ENCODE measurements at regions not wholly inside any gene's neighbourhood (a gene's known extent, or its start where the extent isn't known, plus 50 kb on each side); places are given as distances from the start of the nearest gene placed in this dataset.

DNA sequence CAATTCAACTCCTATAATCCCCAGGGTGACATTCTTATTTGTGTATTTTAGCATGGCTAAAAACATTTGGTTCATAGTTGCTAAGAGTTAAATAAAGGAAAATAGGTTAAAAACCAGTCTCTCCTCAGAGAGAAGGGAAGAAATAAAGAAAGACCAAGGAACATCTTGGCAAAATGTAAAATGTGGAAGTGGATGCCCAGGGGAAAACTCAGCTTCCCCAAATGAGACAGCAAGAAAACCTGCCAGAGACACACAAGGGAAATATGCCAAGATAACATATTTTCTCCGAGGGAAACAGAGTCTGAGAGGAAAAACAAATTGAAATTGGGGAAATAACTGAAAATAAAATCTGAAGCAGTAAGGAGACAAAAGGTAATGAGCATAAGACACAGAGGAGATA lies 1569.3 kb downstream of the PCDH18 start:
- TF ChIP-seq, protein P1, sequence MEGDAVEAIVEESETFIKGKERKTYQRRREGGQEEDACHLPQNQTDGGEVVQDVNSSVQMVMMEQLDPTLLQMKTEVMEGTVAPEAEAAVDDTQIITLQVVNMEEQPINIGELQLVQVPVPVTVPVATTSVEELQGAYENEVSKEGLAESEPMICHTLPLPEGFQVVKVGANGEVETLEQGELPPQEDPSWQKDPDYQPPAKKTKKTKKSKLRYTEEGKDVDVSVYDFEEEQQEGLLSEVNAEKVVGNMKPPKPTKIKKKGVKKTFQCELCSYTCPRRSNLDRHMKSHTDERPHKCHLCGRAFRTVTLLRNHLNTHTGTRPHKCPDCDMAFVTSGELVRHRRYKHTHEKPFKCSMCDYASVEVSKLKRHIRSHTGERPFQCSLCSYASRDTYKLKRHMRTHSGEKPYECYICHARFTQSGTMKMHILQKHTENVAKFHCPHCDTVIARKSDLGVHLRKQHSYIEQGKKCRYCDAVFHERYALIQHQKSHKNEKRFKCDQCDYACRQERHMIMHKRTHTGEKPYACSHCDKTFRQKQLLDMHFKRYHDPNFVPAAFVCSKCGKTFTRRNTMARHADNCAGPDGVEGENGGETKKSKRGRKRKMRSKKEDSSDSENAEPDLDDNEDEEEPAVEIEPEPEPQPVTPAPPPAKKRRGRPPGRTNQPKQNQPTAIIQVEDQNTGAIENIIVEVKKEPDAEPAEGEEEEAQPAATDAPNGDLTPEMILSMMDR (conservative IDR thresholded peaks at IDR 0.05; ENCODE audit: low read depth, low read length): no peak
- no peak for TF ChIP-seq POLR2A (IDR thresholded peaks at IDR 0.05; ENCODE audit: low read depth, low read length)

Data from IMR-90 (cell line).